Nephron progenitor cell (in vitro differentiated cells): ENCODE measurements at regions not wholly inside any gene's neighbourhood (a gene's known extent, or its start where the extent isn't known, plus 50 kb on each side); places are given as distances from the start of the nearest gene placed in this dataset.

Experiments
- DNase-seq: peaks from one replicate; pipeline ENCODE4 v3.0.0; 2021
- H3K27ac Mint-ChIP-seq: 2 replicates; pipeline ENCODE4 v1.8.0; 2021; ENCODE audit warnings: mild to moderate bottlenecking, moderate library complexity, mixed read lengths
- H3K27me3 Mint-ChIP-seq: 2 replicates; pipeline ENCODE4 v1.8.0; 2021; ENCODE audit warnings: mild to moderate bottlenecking, low read depth, mixed read lengths; ENCODE audit not compliant: poor library complexity
- H3K36me3 Mint-ChIP-seq: 2 replicates; pipeline ENCODE4 v1.8.0; 2021; ENCODE audit warnings: low read depth, mixed read lengths
- H3K4me1 Mint-ChIP-seq: 2 replicates; pipeline ENCODE4 v1.8.0; 2021; ENCODE audit warnings: mixed read lengths
- H3K4me3 Mint-ChIP-seq: 2 replicates; pipeline ENCODE4 v1.8.0; 2021; ENCODE audit warnings: mild to moderate bottlenecking, moderate library complexity, mixed read lengths
- H3K9me3 Mint-ChIP-seq: 2 replicates; pipeline ENCODE4 v1.8.0; 2021; ENCODE audit warnings: mild to moderate bottlenecking, moderate library complexity, mixed read lengths
- CTCF ChIP-seq: fragments of 200-600 bp; sonication (generic); IDR thresholded peaks from 2 replicates; pipeline ENCODE4 v1.5.0; 2021; ENCODE audit warnings: antibody characterized with exemption

- peaks cover 8% of the 10 kb centered on the region for H3K4me1 Mint-ChIP-seq
- H3K4me3 Mint-ChIP-seq: no peak overlapping the region
- no peak for DNase-seq
- H3K36me3 Mint-ChIP-seq: no peaks in the 10 kb centered on the region
- peaks cover 27% of the 10 kb centered on the region for H3K27me3 Mint-ChIP-seq
- TF ChIP-seq CTCF: no peak
- peaks cover 10% of the 10 kb centered on the region for H3K9me3 Mint-ChIP-seq
- H3K27ac Mint-ChIP-seq: no peak overlapping the region
Measured at GRCh38 chr10:132124201-132124920, 58.6 kb downstream of the JAKMIP3 start.

GRCh38 chr10:132129431-132129830, 57.3 kb upstream of the DPYSL4 start:
- Mint-ChIP-seq H3K9me3 (peaks cover 13% of the 10 kb centered on the region), H3K36me3 (no peaks in the 10 kb centered on the region), H3K4me1 (peaks cover 12% of the 10 kb centered on the region), H3K27ac (no peak overlapping the region), H3K27me3 (peaks cover 19% of the 10 kb centered on the region), H3K4me3 (no peak overlapping the region)
- DNase-seq: no peak
- no peak for TF ChIP-seq CTCF

GRCh38 chr10:132130286-132131265, 56.2 kb upstream of the DPYSL4 start:
- DNase-seq: no peak
- H3K27me3 Mint-ChIP-seq: peaks cover 13% of the 10 kb centered on the region
- peaks cover 13% of the 10 kb centered on the region for H3K9me3 Mint-ChIP-seq
- H3K4me3 Mint-ChIP-seq: no peak overlapping the region
- no peaks in the 10 kb centered on the region for H3K36me3 Mint-ChIP-seq
- no peak for TF ChIP-seq CTCF
- peaks cover 12% of the 10 kb centered on the region for H3K4me1 Mint-ChIP-seq
- H3K27ac Mint-ChIP-seq: no peak overlapping the region

GRCh38 chr10:132131581-132132420, 54.9 kb upstream of the DPYSL4 start:
- no peak overlapping the region for H3K27ac Mint-ChIP-seq
- peaks cover 12% of the 10 kb centered on the region for H3K4me1 Mint-ChIP-seq
- no peak for TF ChIP-seq CTCF
- DNase-seq: no peak
- H3K4me3 Mint-ChIP-seq: no peak overlapping the region
- H3K9me3 Mint-ChIP-seq: peaks cover 13% of the 10 kb centered on the region
- H3K27me3 Mint-ChIP-seq: peaks cover 6% of the 10 kb centered on the region
- no peaks in the 10 kb centered on the region for H3K36me3 Mint-ChIP-seq

GRCh38 chr10:132132421-132132841, 54.3 kb upstream of the DPYSL4 start:
- Mint-ChIP-seq H3K9me3 (peaks cover 13% of the 10 kb centered on the region), H3K4me1 (peaks cover 12% of the 10 kb centered on the region)

More at GRCh38 chr10:132132421-132132841, 54.3 kb upstream of the DPYSL4 start:
- no peak for TF ChIP-seq CTCF
- Mint-ChIP-seq H3K27ac (no peak overlapping the region), H3K27me3 (peaks cover 6% of the 10 kb centered on the region), H3K4me3 (no peak overlapping the region), H3K36me3 (no peaks in the 10 kb centered on the region)
- no peak for DNase-seq
